OCI-LY1 (cell line): ENCODE measurements at regions not wholly inside any gene's neighbourhood (a gene's known extent, or its start where the extent isn't known, plus 50 kb on each side); places are given as distances from the start of the nearest gene placed in this dataset.

Source experiments
- H2AFZ ChIP-seq: fragments of 200-600 bp; sonication (generic), shearing (Covaris generic); 2 replicates; pipeline ENCODE4 v1.6.0; 2014; ENCODE audit warnings: antibody characterized with exemption, mild to moderate bottlenecking, low read length
- H3F3A ChIP-seq: fragments of 200-600 bp; sonication (generic), shearing (Covaris generic); 2 replicates; pipeline ENCODE4 v1.6.0; 2014; ENCODE audit warnings: mild to moderate bottlenecking, antibody characterized with exemption, low read length, moderate library complexity; ENCODE audit not compliant: insufficient read depth
- H3K27ac ChIP-seq: fragments of 200-600 bp; sonication (generic); 2 replicates; pipeline ENCODE4 v1.5.1; 2014; ENCODE audit warnings: low read length, mixed run types, mild to moderate bottlenecking, low read depth; ENCODE audit not compliant: poor library complexity, severe bottlenecking
- H3K27me3 ChIP-seq: fragments of 200-600 bp; sonication (generic); 2 replicates; pipeline ENCODE4 v1.6.0; 2014; ENCODE audit warnings: antibody characterized with exemption, mild to moderate bottlenecking, low read length, moderate library complexity; ENCODE audit not compliant: insufficient read depth
- H3K36me3 ChIP-seq: fragments of 200-600 bp; sonication (generic); 2 replicates; pipeline ENCODE4 v1.6.1; 2014; ENCODE audit warnings: mild to moderate bottlenecking, antibody characterized with exemption, low read length, moderate library complexity, mixed read lengths; ENCODE audit not compliant: insufficient read depth
- H3K4me1 ChIP-seq: fragments of 200-600 bp; sonication (generic); 2 replicates; pipeline ENCODE4 v1.5.1; 2014; ENCODE audit warnings: mild to moderate bottlenecking, low read length, moderate library complexity; ENCODE audit not compliant: insufficient read depth, severe bottlenecking
- H3K4me2 ChIP-seq: fragments of 200-600 bp; sonication (generic), shearing (Covaris generic); 2 replicates; pipeline ENCODE4 v1.6.1; 2014; ENCODE audit warnings: low read length
- H3K4me3 ChIP-seq: fragments of 200-600 bp; sonication (generic); 2 replicates; pipeline ENCODE4 v1.5.1; 2014; ENCODE audit warnings: low read length, low read depth, mild to moderate bottlenecking, mixed read lengths; ENCODE audit not compliant: poor library complexity, severe bottlenecking
- H3K79me2 ChIP-seq: fragments of 200-600 bp; shearing (Covaris generic); 2 replicates; pipeline ENCODE4 v1.6.1; 2016; ENCODE audit warnings: mixed run types, low read length, mixed read lengths; ENCODE audit not compliant: insufficient read depth
- H3K9ac ChIP-seq: fragments of 200-600 bp; sonication (generic), shearing (Covaris generic); 2 replicates; pipeline ENCODE4 v1.6.1; 2014; ENCODE audit warnings: mild to moderate bottlenecking, low read length, mixed read lengths
- H3K9me2 ChIP-seq: fragments of 200-600 bp; sonication (generic), shearing (Covaris generic); 2 replicates; pipeline ENCODE4 v1.6.1; 2014; ENCODE audit warnings: low read depth, mild to moderate bottlenecking, low read length, mixed read lengths
- H3K9me3 ChIP-seq: fragments of 200-600 bp; shearing (Covaris generic); 2 replicates; pipeline ENCODE4 v1.6.1; 2014; ENCODE audit warnings: low read length, mixed read lengths
- H4K20me1 ChIP-seq: fragments of 200-600 bp; sonication (generic), shearing (Covaris generic); 2 replicates; pipeline ENCODE4 v1.6.0; 2016; ENCODE audit warnings: mild to moderate bottlenecking, low read length; ENCODE audit not compliant: insufficient read depth
- CTCF ChIP-seq: fragments of 200-600 bp; sonication (generic), shearing (Covaris generic); IDR thresholded peaks from 2 replicates; pipeline ENCODE4 v1.5.1; 2017; ENCODE audit warnings: mild to moderate bottlenecking, antibody characterized with exemption, low read length, moderate library complexity, mixed read lengths
- EZH2 ChIP-seq: fragments of 200-600 bp; sonication (generic), shearing (Covaris generic); IDR thresholded peaks from 2 replicates; pipeline ENCODE4 v1.8.0; 2017; ENCODE audit warnings: borderline replicate concordance, mixed run types, mild to moderate bottlenecking, antibody characterized with exemption, low read length, moderate library complexity, mixed read lengths

GRCh38 chr16:27611340-27611739 is 61.4 kb downstream of the KATNIP start:
- H2AFZ ChIP-seq, result no peak overlapping the region
- H3F3A ChIP-seq, result no peaks in the 10 kb centered on the region
- no peak for TF ChIP-seq EZH2
- no peak for TF ChIP-seq CTCF
- H3K9me3 ChIP-seq, result no peaks in the 10 kb centered on the region
- no peaks in the 10 kb centered on the region for H3K9me2 ChIP-seq
- no peaks in the 10 kb centered on the region for H4K20me1 ChIP-seq
- H3K27me3 ChIP-seq, result no peaks in the 10 kb centered on the region
- H3K36me3 ChIP-seq, result no peaks in the 10 kb centered on the region
- no peak overlapping the region for H3K4me2 ChIP-seq
- H3K4me3 ChIP-seq, result no peak overlapping the region
- no peak overlapping the region for H3K27ac ChIP-seq
- no peak overlapping the region for H3K9ac ChIP-seq
- no peaks in the 10 kb centered on the region for H3K4me1 ChIP-seq
- no peaks in the 10 kb centered on the region for H3K79me2 ChIP-seq

- H3K9me3 ChIP-seq, result no peaks in the 10 kb centered on the region
- H3K4me2 ChIP-seq, result no peak overlapping the region
- no peak overlapping the region for H3K27ac ChIP-seq
- no peaks in the 10 kb centered on the region for H3K79me2 ChIP-seq
- H4K20me1 ChIP-seq, result no peaks in the 10 kb centered on the region
- H3K9ac ChIP-seq, result no peak overlapping the region
- no peaks in the 10 kb centered on the region for H3F3A ChIP-seq
- H3K4me3 ChIP-seq, result no peak overlapping the region
- no peaks in the 10 kb centered on the region for H3K9me2 ChIP-seq
- no peak overlapping the region for H2AFZ ChIP-seq
- no peaks in the 10 kb centered on the region for H3K4me1 ChIP-seq
- no peak for TF ChIP-seq CTCF
- no peak for TF ChIP-seq EZH2
- no peaks in the 10 kb centered on the region for H3K27me3 ChIP-seq
- H3K36me3 ChIP-seq, result no peaks in the 10 kb centered on the region
Observed at GRCh38 chr16:27613238-27613791, 63.4 kb downstream of the KATNIP start.

DNA sequence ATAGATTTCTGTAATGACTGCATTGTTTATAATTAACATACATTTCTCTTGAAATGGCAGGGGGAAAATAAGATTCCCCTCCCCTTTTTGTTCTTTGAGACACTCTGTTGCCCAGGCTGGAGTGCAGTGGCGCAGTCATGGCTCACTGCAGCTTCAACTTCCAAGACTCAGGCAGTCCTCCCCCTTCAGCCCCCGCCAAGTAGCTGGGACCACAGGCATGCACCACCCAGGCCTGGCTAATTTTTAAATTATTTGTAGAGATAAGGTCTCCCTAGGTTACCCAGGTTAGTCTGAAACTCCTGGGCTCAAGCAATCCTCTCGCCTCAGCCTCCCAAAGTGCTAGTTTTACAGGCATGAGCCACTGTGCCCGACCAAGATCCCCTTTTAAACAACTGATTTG is 67.7 kb downstream of the KATNIP start:
- H3K36me3 ChIP-seq, result no peaks in the 10 kb centered on the region
- H2AFZ ChIP-seq, result no peak overlapping the region
- TF ChIP-seq EZH2 (no peak), CTCF (no peak)
- no peaks in the 10 kb centered on the region for H3F3A ChIP-seq
- H3K27ac ChIP-seq, result no peak overlapping the region
- H3K4me2 ChIP-seq, result no peak overlapping the region
- H4K20me1 ChIP-seq, result no peaks in the 10 kb centered on the region
- H3K79me2 ChIP-seq, result no peaks in the 10 kb centered on the region
- no peaks in the 10 kb centered on the region for H3K27me3 ChIP-seq
- H3K9ac ChIP-seq, result no peak overlapping the region
- no peaks in the 10 kb centered on the region for H3K9me3 ChIP-seq
- H3K4me3 ChIP-seq, result no peak overlapping the region
- no peaks in the 10 kb centered on the region for H3K4me1 ChIP-seq
- no peaks in the 10 kb centered on the region for H3K9me2 ChIP-seq
